K562 (cell line): ENCODE measurements at regions not wholly inside any gene's neighbourhood (a gene's known extent, or its start where the extent isn't known, plus 50 kb on each side); places are given as distances from the start of the nearest gene placed in this dataset.

ENCODE experiments used
- CEBPB ChIP-seq: fragments of 450-650 bp; IDR thresholded peaks from 2 replicates; pipeline ENCODE4 v1.6.1; 2016; ENCODE audit warnings: missing genetic modification characterization, missing compliant biosample characterization
- CGGBP1 ChIP-seq: fragments of 250-450 bp; sonication (Bioruptor Pico); IDR thresholded peaks from 2 replicates; pipeline ENCODE4 v1.9.0; 2021; ENCODE audit warnings: mild to moderate bottlenecking
- DNMT1 ChIP-seq: fragments of 450-650 bp; IDR thresholded peaks from 2 replicates; pipeline ENCODE4 v1.6.1; 2016; ENCODE audit warnings: antibody characterized with exemption, mild to moderate bottlenecking
- ILK ChIP-seq: fragments of 450-650 bp; IDR thresholded peaks from 2 replicates; pipeline ENCODE4 v1.6.1; 2016; ENCODE audit warnings: missing genetic modification characterization, low read depth, mild to moderate bottlenecking, missing compliant biosample characterization, moderate library complexity, borderline replicate concordance
- MNT ChIP-seq, 2 experiments: fragments of 450-650 bp; conservative IDR thresholded peaks; 2 replicates each; pipeline ENCODE4 v1.6.1; 2017; ENCODE audit warnings: mild to moderate bottlenecking in 2 of 2, moderate library complexity in 2 of 2
- NR4A1 ChIP-seq, 2 experiments: fragments of 250-450 bp in 1 of 2; fragments of 450-650 bp in 1 of 2; sonication (Bioruptor Pico) in 1 of 2; IDR thresholded peaks; 2 replicates each; pipeline versions ENCODE4 v1.4.0 to v1.6.1; 2016 to 2020; ENCODE audit warnings: mild to moderate bottlenecking in 2 of 2, missing compliant biosample characterization in 1 of 2, missing genetic modification characterization in 1 of 2, moderate library complexity in 1 of 2
- PHF20 ChIP-seq: fragments of 450-650 bp; IDR thresholded peaks from 2 replicates; pipeline ENCODE4 v1.6.1; 2018; ENCODE audit not compliant: partially characterized antibody
- RNF219 ChIP-seq: fragments of 250-450 bp; sonication (Bioruptor Pico); IDR thresholded peaks from 2 replicates; pipeline ENCODE4 v1.5.0; 2022; ENCODE audit warnings: mild to moderate bottlenecking
- SAP30 ChIP-seq: fragments of 200-600 bp; sonication (generic); IDR thresholded peaks from 2 replicates; pipeline ENCODE4 v1.6.1; 2012; ENCODE audit warnings: borderline replicate concordance, low read depth, mild to moderate bottlenecking, moderate library complexity, low read length, control low read depth, inconsistent platforms; ENCODE audit not compliant: insufficient read depth, poor library complexity, severe bottlenecking
- TRIM25 ChIP-seq: fragments of 450-650 bp; IDR thresholded peaks from 2 replicates; pipeline ENCODE4 v1.7.0; 2016; ENCODE audit warnings: borderline replicate concordance
- XRCC4 ChIP-seq: IDR thresholded peaks from one replicate; pipeline ENCODE4 v1.6.1; 2011; ENCODE audit not compliant: insufficient read depth, insufficient read length; ENCODE audit errors: extremely low read depth
- ZBTB34 ChIP-seq: fragments of 250-450 bp; sonication (Bioruptor Pico); IDR thresholded peaks from 2 replicates; pipeline ENCODE4 v1.8.0; 2021; ENCODE audit warnings: mild to moderate bottlenecking, moderate library complexity
- ZNF3 ChIP-seq: fragments of 250-450 bp; sonication (Bioruptor Pico); IDR thresholded peaks from 2 replicates; pipeline ENCODE4 v1.5.0; 2021; ENCODE audit warnings: mild to moderate bottlenecking, moderate library complexity
- ZNF311 ChIP-seq: fragments of 250-450 bp; sonication (Bioruptor Pico); IDR thresholded peaks from 2 replicates; pipeline ENCODE4 v1.4.0; 2020; ENCODE audit warnings: mild to moderate bottlenecking, moderate library complexity
- ZNF41 ChIP-seq: fragments of 250-450 bp; sonication (Bioruptor Pico); conservative IDR thresholded peaks from 2 replicates; pipeline ENCODE4 v1.4.0; 2020; ENCODE audit warnings: mild to moderate bottlenecking
- ZNF766 ChIP-seq: fragments of 200-800 bp; sonication (Bioruptor generic); conservative IDR thresholded peaks from 2 replicates; pipeline ENCODE4 v1.6.1; 2016; ENCODE audit warnings: missing genetic modification characterization, missing compliant biosample characterization

- peak in 1 of 2 experiments; percentile 63; a peak in 1 of 4 replicates for TF ChIP-seq MNT (conservative IDR thresholded peaks at IDR 0.05)
- TF ChIP-seq CGGBP1 = no peak
- no peak for TF ChIP-seq XRCC4
- no peak for TF ChIP-seq DNMT1
- no peak for TF ChIP-seq CEBPB (tag)
- peak; percentile 40 for TF ChIP-seq SAP30
- TF ChIP-seq ILK (tag) = peak; percentile 10; the same call in 1 of the 2 replicates
- TF ChIP-seq PHF20 = no peak
- no peak for TF ChIP-seq RNF219 (CRISPR knock-in tag)
- TF ChIP-seq ZNF766 (CRISPR knock-in tag) = peak; percentile 81
- TF ChIP-seq ZBTB34 = no peak
- no peak for TF ChIP-seq ZNF41 (CRISPR knock-in tag)
- no peak for TF ChIP-seq TRIM25
- TF ChIP-seq ZNF311 (CRISPR knock-in tag) = no peak
- TF ChIP-seq ZNF3 = no peak
- no peak for TF ChIP-seq NR4A1 (CRISPR knock-in tag; IDR thresholded peaks at IDR 0.05)
- peak; percentile 57; the same call in 1 of the 2 replicates for TF ChIP-seq NR4A1 (tag; IDR thresholded peaks at IDR 0.05)
Measured at GRCh38 chr7:106731646-106732444, 70.9 kb upstream of the CCDC71L start (continued).
